ENCODE measurements at regions not wholly inside any gene's neighbourhood (a gene's known extent, or its start where the extent isn't known, plus 50 kb on each side); places are given as distances from the start of the nearest gene placed in this dataset.

DNA sequence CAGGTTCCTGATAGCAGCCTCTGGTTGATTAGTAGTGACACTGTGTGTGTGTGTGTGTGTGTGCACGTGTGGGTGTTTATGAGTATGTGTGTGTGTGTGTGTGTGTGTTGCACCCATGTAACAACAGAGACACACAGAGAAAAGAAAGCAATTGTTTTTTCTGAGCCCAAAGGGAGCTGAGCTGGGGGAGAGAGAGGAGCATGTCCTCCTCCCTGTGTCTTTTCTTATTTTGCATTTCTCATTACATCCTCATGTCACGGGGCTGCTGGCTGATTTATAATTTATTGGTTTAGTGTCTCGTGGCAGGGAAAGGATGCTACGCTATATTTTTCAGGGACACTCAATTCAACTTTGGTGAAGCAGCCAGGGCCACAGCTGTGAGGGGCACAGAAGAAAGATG, 511.4 kb downstream of the BCOR start:
- TF ChIP-seq CTCF (IDR thresholded peaks at IDR 0.05), result no peak
- H3K27ac ChIP-seq, result no peak overlapping the region
- H3K27me3 ChIP-seq (replicated peaks; ENCODE audit: insufficient read depth), result no peaks in the 10 kb centered on the region
- ATAC-seq (ENCODE audit: insufficient number of reproducible peaks, low FRiP score, low read depth), result no peak
- no peaks in the 10 kb centered on the region for H3K4me1 ChIP-seq (ENCODE audit: control insufficient read depth in 1 of 2, low read depth in 2 of 2)
- H3K4me3 ChIP-seq, result no peak overlapping the region
- DNase-seq (ENCODE audit: low spot score), result no peak
- no peaks in the 10 kb centered on the region for H3K36me3 ChIP-seq
- no peaks in the 10 kb centered on the region for H3K9me3 ChIP-seq

DNA sequence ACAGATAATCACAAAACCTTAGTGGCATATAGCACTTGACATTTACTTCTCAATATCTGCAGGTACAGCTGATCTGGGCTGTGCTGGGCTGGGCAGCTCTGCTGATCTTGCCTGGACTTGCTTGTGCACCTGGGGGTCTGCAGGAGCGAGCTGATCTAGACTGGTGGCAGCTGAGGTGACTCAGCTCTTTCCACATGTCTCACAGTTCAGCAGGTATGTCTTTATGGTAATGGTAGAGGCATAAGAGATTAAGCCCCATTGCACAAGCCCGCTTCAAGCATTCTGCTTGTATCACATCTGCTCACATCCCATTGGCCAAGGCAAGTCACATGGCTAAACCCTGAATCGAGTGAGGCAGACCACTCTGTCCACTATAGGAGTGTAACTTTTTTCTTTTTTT, 506.7 kb downstream of the BCOR start:
- no peak overlapping the region for H3K4me3 ChIP-seq
- H3K27me3 ChIP-seq (replicated peaks; ENCODE audit: insufficient read depth), result no peaks in the 10 kb centered on the region
- ATAC-seq (ENCODE audit: insufficient number of reproducible peaks, low FRiP score, low read depth) (no peak), DNase-seq (ENCODE audit: low spot score) (no peak)
- H3K9me3 ChIP-seq, result no peaks in the 10 kb centered on the region
- H3K27ac ChIP-seq, result no peak overlapping the region
- no peaks in the 10 kb centered on the region for H3K36me3 ChIP-seq
- no peaks in the 10 kb centered on the region for H3K4me1 ChIP-seq (ENCODE audit: control insufficient read depth in 1 of 2, low read depth in 2 of 2)
- TF ChIP-seq CTCF (IDR thresholded peaks at IDR 0.05), result no peak

GRCh38 chrX:39592776-39593175, 505.0 kb downstream of the BCOR start:
- Histone ChIP-seq H3K27ac (no peak overlapping the region), H3K4me1 (ENCODE audit: control insufficient read depth in 1 of 2, low read depth in 2 of 2) (no peaks in the 10 kb centered on the region), H3K4me3 (no peak overlapping the region), H3K9me3 (no peaks in the 10 kb centered on the region), H3K27me3 (replicated peaks; ENCODE audit: insufficient read depth) (no peaks in the 10 kb centered on the region), H3K36me3 (no peaks in the 10 kb centered on the region)
- DNase-seq (ENCODE audit: low spot score) (no peak), ATAC-seq (ENCODE audit: insufficient number of reproducible peaks, low FRiP score, low read depth) (no peak)
- TF ChIP-seq CTCF (IDR thresholded peaks at IDR 0.05), result no peak

GRCh38 chrX:39595977-39596376, 501.8 kb downstream of the BCOR start:
- H3K4me3 ChIP-seq, result no peak overlapping the region
- H3K4me1 ChIP-seq (ENCODE audit: control insufficient read depth in 1 of 2, low read depth in 2 of 2), result no peaks in the 10 kb centered on the region
- H3K27ac ChIP-seq, result no peak overlapping the region
- H3K9me3 ChIP-seq, result no peaks in the 10 kb centered on the region
- ATAC-seq (ENCODE audit: insufficient number of reproducible peaks, low FRiP score, low read depth) (no peak), DNase-seq (ENCODE audit: low spot score) (no peak)
- TF ChIP-seq CTCF (IDR thresholded peaks at IDR 0.05), result no peak
- no peaks in the 10 kb centered on the region for H3K36me3 ChIP-seq
- H3K27me3 ChIP-seq (replicated peaks; ENCODE audit: insufficient read depth), result no peaks in the 10 kb centered on the region

GRCh38 chrX:39596437-39596836, 501.3 kb downstream of the BCOR start:
- H3K36me3 ChIP-seq, result no peaks in the 10 kb centered on the region
- no peak overlapping the region for H3K4me3 ChIP-seq
- no peaks in the 10 kb centered on the region for H3K27me3 ChIP-seq (replicated peaks; ENCODE audit: insufficient read depth)
- TF ChIP-seq CTCF (IDR thresholded peaks at IDR 0.05), result no peak
- ATAC-seq (ENCODE audit: insufficient number of reproducible peaks, low FRiP score, low read depth) (no peak), DNase-seq (ENCODE audit: low spot score) (no peak)
- H3K4me1 ChIP-seq (ENCODE audit: control insufficient read depth in 1 of 2, low read depth in 2 of 2), result no peaks in the 10 kb centered on the region
- H3K9me3 ChIP-seq, result no peaks in the 10 kb centered on the region
- H3K27ac ChIP-seq, result no peak overlapping the region
